ENCODE measurements at regions not wholly inside any gene's neighbourhood (a gene's known extent, or its start where the extent isn't known, plus 50 kb on each side); places are given as distances from the start of the nearest gene placed in this dataset.
"Not testable (repeated sequence)": the region's sequence is repeated elsewhere in the genome, so short reads cannot be mapped to it uniquely, and the experiment has no call there.

- Mint-ChIP-seq H3K4me3 (no peak overlapping the region), H3K36me3 (no peaks in the 10 kb centered on the region), H3K9me3 (no peaks in the 10 kb centered on the region), H3K27me3 (peaks cover 12 to 22% of the 10 kb centered on the region in 2 donors), H3K4me1 (no peaks in the 10 kb centered on the region), H3K27ac (no peak overlapping the region)
- DNase-seq (no peak), ATAC-seq (replicated peaks) (no peak)
Observed at GRCh38 chr1:30226648-30227047, 496.7 kb downstream of the MATN1 start.

- Mint-ChIP-seq H3K36me3 (no peaks in the 10 kb centered on the region), H3K27ac (no peak overlapping the region), H3K9me3 (no peaks in the 10 kb centered on the region), H3K4me3 (no peak overlapping the region), H3K27me3 (peaks cover 12 to 30% of the 10 kb centered on the region in 2 donors), H3K4me1 (no peaks in the 10 kb centered on the region)
- DNase-seq (no peak), ATAC-seq (replicated peaks) (no peak)
Observed at GRCh38 chr1:30225357-30225756, 498.0 kb downstream of the MATN1 start.

GRCh38 chr1:30219675-30220074 is 503.7 kb downstream of the MATN1 start:
- H3K27me3 Mint-ChIP-seq = peaks cover 7 to 19% of the 10 kb centered on the region in 2 donors

GRCh38 chr1:30218438-30218837 is 504.9 kb downstream of the MATN1 start:
- Mint-ChIP-seq H3K4me3 (no peak overlapping the region), H3K4me1 (no peaks in the 10 kb centered on the region), H3K27me3 (peaks cover 4 to 17% of the 10 kb centered on the region in 2 donors), H3K9me3 (no peaks in the 10 kb centered on the region), H3K27ac (no peak overlapping the region), H3K36me3 (no peaks in the 10 kb centered on the region)
- DNase-seq = no peak
- no peak for ATAC-seq (replicated peaks)

More at GRCh38 chr1:30219675-30220074, 503.7 kb downstream of the MATN1 start:
- H3K36me3 Mint-ChIP-seq = no peaks in the 10 kb centered on the region
- H3K4me1 Mint-ChIP-seq = no peaks in the 10 kb centered on the region
- no peaks in the 10 kb centered on the region for H3K9me3 Mint-ChIP-seq
- ATAC-seq (replicated peaks) (no peak), DNase-seq (no peak)
- no peak overlapping the region for H3K4me3 Mint-ChIP-seq
- H3K27ac Mint-ChIP-seq = no peak overlapping the region

GRCh38 chr1:30216602-30217001 is 506.8 kb downstream of the MATN1 start:
- DNase-seq = no peak
- Mint-ChIP-seq H3K27me3 (peaks cover 8 to 31% of the 10 kb centered on the region in 2 donors), H3K27ac (no peak overlapping the region), H3K4me3 (no peak overlapping the region), H3K36me3 (no peaks in the 10 kb centered on the region), H3K4me1 (no peaks in the 10 kb centered on the region), H3K9me3 (no peaks in the 10 kb centered on the region)
- no peak for ATAC-seq (replicated peaks)

- Mint-ChIP-seq H3K4me1 (no peaks in the 10 kb centered on the region), H3K27ac (no peak overlapping the region), H3K4me3 (no peak overlapping the region), H3K27me3 (peaks cover 4 to 17% of the 10 kb centered on the region in 2 donors), H3K36me3 (no peaks in the 10 kb centered on the region), H3K9me3 (no peaks in the 10 kb centered on the region)
- DNase-seq (no peak), ATAC-seq (replicated peaks) (no peak)
Observed at GRCh38 chr1:30213936-30214335, 509.4 kb downstream of the MATN1 start.

GRCh38 chr1:30207962-30208361 is 515.4 kb downstream of the MATN1 start:
- not testable (repeated sequence) for H3K9me3 Mint-ChIP-seq; H3K4me1 Mint-ChIP-seq; ATAC-seq (replicated peaks); H3K36me3 Mint-ChIP-seq; H3K4me3 Mint-ChIP-seq; DNase-seq; H3K27me3 Mint-ChIP-seq; H3K27ac Mint-ChIP-seq

- not testable (repeated sequence) for H3K36me3 Mint-ChIP-seq; ATAC-seq (replicated peaks); H3K27me3 Mint-ChIP-seq; H3K4me1 Mint-ChIP-seq; H3K4me3 Mint-ChIP-seq; H3K27ac Mint-ChIP-seq; DNase-seq; H3K9me3 Mint-ChIP-seq
Observed at GRCh38 chr1:30206631-30207030, 516.8 kb downstream of the MATN1 start.

GRCh38 chr1:30204916-30205315 is 518.5 kb downstream of the MATN1 start:
- not testable (repeated sequence) for ATAC-seq (replicated peaks); H3K4me1 Mint-ChIP-seq

GRCh38 chr1:30201015-30201414 is 522.4 kb downstream of the MATN1 start:
- no peak overlapping the region for H3K4me3 Mint-ChIP-seq
- no peak for ATAC-seq (replicated peaks)

More at GRCh38 chr1:30204916-30205315, 518.5 kb downstream of the MATN1 start:
- not testable (repeated sequence) for H3K9me3 Mint-ChIP-seq, DNase-seq, H3K27ac Mint-ChIP-seq, H3K4me3 Mint-ChIP-seq, H3K27me3 Mint-ChIP-seq, H3K36me3 Mint-ChIP-seq

GRCh38 chr1:30200161-30200560 is 523.2 kb downstream of the MATN1 start:
- no peak overlapping the region for H3K4me3 Mint-ChIP-seq
- no peaks in the 10 kb centered on the region for H3K9me3 Mint-ChIP-seq
- peaks cover 23 to 27% of the 10 kb centered on the region in 2 donors for H3K27me3 Mint-ChIP-seq
- H3K36me3 Mint-ChIP-seq = no peaks in the 10 kb centered on the region
- H3K4me1 Mint-ChIP-seq = no peaks in the 10 kb centered on the region
- no peak for ATAC-seq (replicated peaks)
- no peak for DNase-seq
- no peak overlapping the region for H3K27ac Mint-ChIP-seq

More at GRCh38 chr1:30201015-30201414, 522.4 kb downstream of the MATN1 start:
- DNase-seq = no peak
- no peak overlapping the region for H3K27ac Mint-ChIP-seq
- peaks cover 23 to 27% of the 10 kb centered on the region in 2 donors for H3K27me3 Mint-ChIP-seq
- no peaks in the 10 kb centered on the region for H3K36me3 Mint-ChIP-seq
- H3K4me1 Mint-ChIP-seq = no peaks in the 10 kb centered on the region
- no peaks in the 10 kb centered on the region for H3K9me3 Mint-ChIP-seq

GRCh38 chr1:30199563-30199962 is 523.8 kb downstream of the MATN1 start:
- DNase-seq (no peak), ATAC-seq (replicated peaks) (no peak)
- H3K9me3 Mint-ChIP-seq = no peaks in the 10 kb centered on the region
- no peak overlapping the region for H3K27ac Mint-ChIP-seq
- no peaks in the 10 kb centered on the region for H3K4me1 Mint-ChIP-seq
- no peak overlapping the region for H3K4me3 Mint-ChIP-seq
- H3K27me3 Mint-ChIP-seq = peaks cover 23 to 27% of the 10 kb centered on the region in 2 donors
- no peaks in the 10 kb centered on the region for H3K36me3 Mint-ChIP-seq

GRCh38 chr1:30198795-30199403 is 524.5 kb downstream of the MATN1 start:
- ATAC-seq (replicated peaks) = no peak
- peaks cover 23 to 27% of the 10 kb centered on the region in 2 donors for H3K27me3 Mint-ChIP-seq
- H3K4me1 Mint-ChIP-seq = no peaks in the 10 kb centered on the region
- no peak for DNase-seq
- no peak overlapping the region for H3K4me3 Mint-ChIP-seq
- H3K36me3 Mint-ChIP-seq = no peaks in the 10 kb centered on the region
- no peak overlapping the region for H3K27ac Mint-ChIP-seq
- no peaks in the 10 kb centered on the region for H3K9me3 Mint-ChIP-seq

- H3K4me3 Mint-ChIP-seq = no peak overlapping the region
- DNase-seq (no peak), ATAC-seq (replicated peaks) (no peak)
- H3K36me3 Mint-ChIP-seq = no peaks in the 10 kb centered on the region
- H3K4me1 Mint-ChIP-seq = no peaks in the 10 kb centered on the region
- peaks cover 23 to 27% of the 10 kb centered on the region in 2 donors for H3K27me3 Mint-ChIP-seq
- no peak overlapping the region for H3K27ac Mint-ChIP-seq
- H3K9me3 Mint-ChIP-seq = no peaks in the 10 kb centered on the region
Observed at GRCh38 chr1:30198451-30198760, 525.0 kb downstream of the MATN1 start.

- no peak overlapping the region for H3K4me3 Mint-ChIP-seq
- DNase-seq (no peak), ATAC-seq (replicated peaks) (no peak)
- H3K36me3 Mint-ChIP-seq = no peaks in the 10 kb centered on the region
- H3K9me3 Mint-ChIP-seq = no peaks in the 10 kb centered on the region
- H3K4me1 Mint-ChIP-seq = no peaks in the 10 kb centered on the region
- peaks cover 23 to 27% of the 10 kb centered on the region in 2 donors for H3K27me3 Mint-ChIP-seq
- H3K27ac Mint-ChIP-seq = no peak overlapping the region
Observed at GRCh38 chr1:30197639-30198450, 525.5 kb downstream of the MATN1 start.
